HG03558 (cell line): ENCODE measurements at regions not wholly inside any gene's neighbourhood (a gene's known extent, or its start where the extent isn't known, plus 50 kb on each side); places are given as distances from the start of the nearest gene placed in this dataset.
"Not testable (repeated sequence)": the region's sequence is repeated elsewhere in the genome, so short reads cannot be mapped to it uniquely, and the experiment has no call there.

Experiments used
- ATAC-seq: cut with Tn5 transposase; IDR thresholded peaks from one replicate; pipeline ENCODE4 v1.9.1; 2021; ENCODE audit warnings: moderate number of reproducible peaks; ENCODE audit not compliant: unreplicated experiment; ENCODE audit errors: extremely low read depth

DNA sequence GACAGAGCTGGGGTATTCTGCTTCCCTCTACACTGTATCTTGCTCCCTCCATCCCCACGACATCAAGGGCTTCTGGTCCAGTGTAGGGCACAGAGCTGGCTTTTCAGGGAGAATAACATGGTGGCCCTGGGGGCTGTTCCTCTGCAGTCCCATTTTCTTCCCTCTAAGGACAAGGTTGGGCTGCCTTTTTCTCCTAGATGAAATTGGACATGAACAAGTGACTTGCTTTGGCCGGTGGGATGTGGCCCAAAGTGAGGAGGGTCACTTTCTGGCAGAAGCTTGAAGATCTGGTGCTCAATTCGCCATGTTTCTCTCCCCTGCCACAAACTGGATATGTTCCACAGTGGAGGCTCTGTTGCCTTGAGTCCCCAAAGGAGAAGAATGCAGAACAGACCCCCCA, 235.7 kb downstream of the EMX2 start:
- ATAC-seq: no peak

GRCh38 chr10:117780411-117780810, 237.9 kb downstream of the EMX2 start:
- no peak for ATAC-seq

- no peak for ATAC-seq
Observed at GRCh38 chr10:117781216-117781831, 238.8 kb downstream of the EMX2 start.

DNA sequence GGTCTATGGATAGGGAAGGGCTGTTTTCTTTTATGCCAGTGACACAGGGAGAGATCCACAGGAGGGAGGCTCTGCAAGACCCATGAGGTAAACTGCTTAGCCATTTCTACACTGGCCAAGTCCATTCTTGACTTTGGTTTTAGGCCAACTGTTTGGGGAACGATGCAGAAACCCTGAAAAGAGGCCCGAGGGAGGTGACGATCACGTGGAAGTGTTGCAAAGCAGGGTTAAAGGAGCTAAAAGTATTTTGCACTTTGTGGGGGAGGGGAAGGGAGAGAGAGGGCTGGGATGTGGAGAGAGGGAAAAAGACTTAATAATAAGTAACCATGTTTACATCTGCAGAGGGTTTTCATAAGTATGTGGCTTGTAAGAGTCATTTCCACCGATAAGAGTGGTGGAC, 239.7 kb downstream of the EMX2 start:
- no peak for ATAC-seq

- ATAC-seq: no peak
Observed at GRCh38 chr10:117783698-117784395, 241.3 kb downstream of the EMX2 start.

GRCh38 chr10:117784776-117785175, 242.2 kb downstream of the EMX2 start:
- ATAC-seq: no peak

DNA sequence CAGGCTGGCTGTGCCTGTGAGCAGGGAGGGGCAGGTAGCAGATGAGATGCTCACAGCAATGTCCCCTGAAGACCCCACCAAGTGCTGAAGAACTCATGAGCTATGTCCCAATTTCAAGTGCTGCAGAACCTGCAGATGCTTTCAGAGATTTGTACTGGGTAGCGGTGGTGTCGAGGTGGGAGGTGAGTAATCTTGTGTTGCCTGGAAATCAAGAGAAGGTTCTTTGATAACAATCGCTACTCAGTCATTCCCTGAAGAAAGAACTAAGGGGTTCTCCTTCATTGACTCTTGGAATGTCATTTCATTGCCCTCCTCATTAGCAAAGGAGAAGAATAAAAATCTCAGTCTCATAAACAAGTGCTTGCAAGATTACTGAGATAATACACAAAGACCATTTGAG, 246.4 kb downstream of the EMX2 start:
- no peak for ATAC-seq

- ATAC-seq: no peak
Observed at GRCh38 chr10:117790179-117790578, 247.6 kb downstream of the EMX2 start.

DNA sequence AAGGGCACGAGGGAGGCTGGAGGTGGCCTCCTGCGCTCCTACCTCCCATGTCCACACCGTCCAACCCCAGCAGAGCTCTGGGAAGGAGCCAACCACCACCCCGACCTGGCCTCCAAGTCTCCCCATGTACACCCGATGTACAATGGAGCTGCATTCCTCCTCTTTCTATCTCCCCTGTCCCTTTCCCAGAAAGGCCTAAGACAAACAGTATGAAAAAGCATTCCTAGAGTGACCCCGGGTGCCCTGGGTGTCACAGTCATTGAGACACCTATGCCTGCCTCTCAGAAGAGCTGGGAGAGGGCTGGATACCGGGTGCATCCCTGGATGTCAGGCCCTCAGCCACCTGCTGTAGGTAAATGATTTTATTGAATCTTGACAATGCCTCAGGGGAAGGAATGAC, 248.1 kb downstream of the EMX2 start:
- ATAC-seq: no peak

GRCh38 chr10:117792214-117792613, 249.7 kb downstream of the EMX2 start:
- ATAC-seq: no peak

- ATAC-seq: no peak
Observed at GRCh38 chr10:117796130-117796745, 250.5 kb downstream of the RAB11FIP2 start.

DNA sequence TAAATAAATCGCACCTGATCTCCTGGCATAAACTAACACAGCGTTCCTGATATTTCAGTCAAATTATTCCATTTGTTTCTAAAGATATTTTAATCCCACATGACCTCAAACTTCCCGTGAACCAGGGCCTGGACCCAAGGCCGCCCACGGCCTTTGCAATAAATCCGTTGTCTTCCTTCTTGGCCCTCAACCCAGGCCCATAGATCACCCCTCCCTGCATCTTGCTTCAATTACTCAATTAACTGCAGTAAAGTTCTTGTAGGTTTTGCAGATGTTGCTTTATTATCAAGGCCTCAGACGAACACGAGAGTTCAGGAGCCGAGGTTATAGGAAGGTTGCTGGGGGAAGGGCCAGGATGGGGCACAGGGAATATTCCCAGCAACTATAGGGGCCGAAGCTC, 249.4 kb downstream of the RAB11FIP2 start:
- no peak for ATAC-seq

- no peak for ATAC-seq
Observed at GRCh38 chr10:117801691-117802090, 245.1 kb downstream of the RAB11FIP2 start.

DNA sequence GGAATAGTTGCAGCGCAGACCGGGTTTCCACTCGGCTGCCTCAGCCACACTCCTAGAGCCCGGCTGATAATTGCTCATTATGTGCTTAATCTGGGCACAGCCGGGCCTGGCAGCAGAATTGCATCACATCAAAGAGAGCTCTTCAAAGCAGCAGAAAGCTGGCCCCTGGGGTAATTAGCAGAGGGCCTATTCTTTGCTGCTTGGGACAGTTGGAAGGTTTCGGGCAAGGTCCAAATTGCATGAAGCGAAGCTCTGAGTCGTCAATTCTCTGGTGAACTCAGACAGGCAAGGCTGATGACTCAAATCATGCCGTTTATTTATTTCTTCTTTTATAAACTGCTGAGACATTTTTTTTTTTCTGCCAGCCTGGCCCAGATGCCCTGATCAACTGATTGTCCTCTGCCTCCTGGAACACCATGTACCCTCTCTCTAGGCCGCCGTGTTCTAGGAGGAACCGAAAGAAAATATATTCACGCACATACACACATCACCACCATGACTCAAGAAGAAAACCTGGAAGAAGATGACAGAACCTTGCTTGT, 242.2 kb downstream of the RAB11FIP2 start:
- ATAC-seq: no peak

- ATAC-seq: no peak
Observed at GRCh38 chr10:117805139-117805538, 241.6 kb downstream of the RAB11FIP2 start.

DNA sequence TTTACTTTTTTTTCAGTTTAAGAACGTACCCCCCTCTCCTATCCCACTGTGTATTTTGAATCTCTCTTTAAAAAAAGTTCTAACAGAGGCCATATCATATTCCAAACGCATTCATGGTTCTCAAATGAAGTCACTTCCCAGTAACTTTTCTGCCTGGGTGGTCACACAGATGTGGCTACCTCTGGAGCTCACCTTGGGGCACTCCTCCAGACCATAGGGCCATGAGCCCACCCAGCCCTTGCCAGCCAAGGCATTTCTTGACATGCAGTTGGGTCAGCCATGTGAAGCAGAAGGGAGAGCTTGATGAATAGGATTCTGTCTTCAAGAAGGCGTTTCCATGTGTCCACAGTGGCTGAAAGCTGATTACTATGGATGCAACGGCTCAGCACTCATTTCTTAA, 239.3 kb downstream of the RAB11FIP2 start:
- no peak for ATAC-seq

DNA sequence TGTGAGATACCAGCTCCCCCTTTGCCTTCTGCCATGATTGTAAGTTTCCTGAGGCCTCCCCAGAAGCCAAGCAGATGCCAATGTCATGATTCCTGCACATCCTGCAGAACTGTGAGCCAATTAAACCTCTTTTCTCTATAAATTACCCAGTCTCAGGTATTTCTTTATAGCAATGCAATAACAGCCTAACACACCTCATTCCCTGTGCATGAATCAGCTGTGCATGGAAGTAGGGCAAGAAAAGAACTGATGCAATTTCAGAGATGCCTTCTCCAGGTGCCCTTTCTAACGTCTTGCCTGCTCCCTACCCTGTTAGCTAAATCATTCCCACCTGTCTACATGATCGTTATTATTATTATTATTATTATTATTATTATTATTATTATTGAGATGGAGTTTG, 230.9 kb downstream of the RAB11FIP2 start:
- not testable (repeated sequence) for ATAC-seq

- ATAC-seq: no peak
Observed at GRCh38 chr10:117817116-117817515, 229.6 kb downstream of the RAB11FIP2 start.

- ATAC-seq: no peak
Observed at GRCh38 chr10:117818721-117819120, 228.0 kb downstream of the RAB11FIP2 start.

DNA sequence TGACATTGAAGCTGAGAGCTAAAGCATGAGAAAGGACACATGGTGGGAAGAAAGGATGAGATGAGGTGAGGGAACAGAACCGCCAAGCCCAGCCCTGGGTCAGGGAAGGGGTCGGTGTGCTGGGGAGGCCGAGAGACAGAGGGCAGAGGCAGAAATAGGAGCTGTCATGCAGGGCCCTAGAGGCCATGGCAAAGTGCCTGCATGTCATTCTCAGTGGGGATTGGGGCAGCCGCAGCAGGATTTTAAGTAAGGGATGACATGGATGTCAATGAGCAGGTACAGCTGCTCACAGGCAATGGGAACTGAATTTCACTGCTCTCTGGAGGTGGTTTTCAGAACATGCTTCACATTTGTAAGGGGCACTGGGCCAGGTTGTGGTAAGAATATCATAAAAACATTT, 227.4 kb downstream of the RAB11FIP2 start:
- no peak for ATAC-seq

DNA sequence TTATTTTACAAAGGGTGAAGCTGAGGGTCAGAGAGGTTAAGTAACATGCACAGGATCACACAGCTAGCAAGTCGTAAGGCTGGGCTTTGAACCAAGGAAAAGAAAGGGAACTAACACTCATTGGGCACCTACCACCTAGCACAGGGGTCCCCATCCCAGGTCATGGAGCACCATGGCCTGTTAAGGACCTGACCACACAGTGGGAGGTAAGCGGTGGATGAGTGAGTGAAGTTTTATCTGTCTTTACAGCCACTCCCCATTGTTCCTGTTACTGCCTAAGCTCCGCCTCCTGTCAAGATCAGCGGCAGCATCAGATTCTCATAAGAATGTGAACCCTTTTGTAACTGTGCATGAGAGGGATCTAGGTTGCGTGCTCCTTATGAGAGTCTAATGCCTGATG, 222.8 kb downstream of the RAB11FIP2 start:
- ATAC-seq: no peak
